H9 (cell line): ENCODE measurements at regions not wholly inside any gene's neighbourhood (a gene's known extent, or its start where the extent isn't known, plus 50 kb on each side); places are given as distances from the start of the nearest gene placed in this dataset.

Source experiments
- DNase-seq: peaks from one replicate; pipeline ENCODE4 v3.0.0-alpha.2; 2017
- H2AFZ ChIP-seq: one replicate; pipeline ENCODE4 v1.6.1; 2013; ENCODE audit warnings: mild to moderate bottlenecking, low read length, control low read depth, moderate library complexity
- H2AK5ac ChIP-seq: 2 replicates; pipeline ENCODE4 v1.6.1; 2013; ENCODE audit warnings: low read length, control low read depth, mixed read lengths; ENCODE audit not compliant: insufficient read length
- H2BK120ac ChIP-seq: one replicate; pipeline ENCODE4 v1.6.1; 2013; ENCODE audit warnings: low read depth, mild to moderate bottlenecking, low read length, control low read depth, inconsistent platforms; ENCODE audit not compliant: poor library complexity, severe bottlenecking
- H2BK12ac ChIP-seq: 2 replicates; pipeline ENCODE4 v1.6.1; 2013; ENCODE audit warnings: low read length, control low read depth, mixed read lengths, low read depth; ENCODE audit not compliant: insufficient read length
- H2BK15ac ChIP-seq: 2 replicates; pipeline ENCODE4 v1.6.1; 2013; ENCODE audit warnings: low read depth, low read length, control low read depth
- H2BK20ac ChIP-seq: one replicate; pipeline ENCODE4 v1.6.1; 2013; ENCODE audit warnings: low read depth, mild to moderate bottlenecking, low read length, control low read depth, inconsistent platforms; ENCODE audit not compliant: poor library complexity, severe bottlenecking
- H2BK5ac ChIP-seq: 2 replicates; pipeline ENCODE4 v1.6.1; 2013; ENCODE audit warnings: low read length, control low read depth, mixed read lengths; ENCODE audit not compliant: insufficient read length
- H3K14ac ChIP-seq: 2 replicates; pipeline ENCODE4 v1.6.1; 2013; ENCODE audit warnings: low read length, control low read depth; ENCODE audit not compliant: insufficient read depth
- H3K18ac ChIP-seq: 2 replicates; pipeline ENCODE4 v1.6.1; 2013; ENCODE audit warnings: low read depth, mild to moderate bottlenecking, mixed read lengths, low read length, control low read depth; ENCODE audit not compliant: insufficient read length
- H3K23ac ChIP-seq: 2 replicates; pipeline ENCODE4 v1.6.1; 2013; ENCODE audit warnings: low read length, control low read depth, mixed read lengths, low read depth; ENCODE audit not compliant: insufficient read length
- H3K23me2 ChIP-seq: 2 replicates; pipeline ENCODE4 v1.6.1; 2013; ENCODE audit warnings: low read depth, mild to moderate bottlenecking, mixed read lengths, low read length, control low read depth; ENCODE audit not compliant: insufficient read length, poor library complexity, severe bottlenecking
- H3K27ac ChIP-seq: 2 replicates; pipeline ENCODE4 v1.5.1; 2013; ENCODE audit warnings: low read length, control low read depth, mixed read lengths, low read depth; ENCODE audit not compliant: insufficient read length
- H3K27me3 ChIP-seq: 2 replicates; pipeline ENCODE4 v1.6.1; 2013; ENCODE audit warnings: low read length, control low read depth, inconsistent platforms; ENCODE audit not compliant: insufficient read depth
- H3K4ac ChIP-seq: 2 replicates; pipeline ENCODE4 v1.6.1; 2013; ENCODE audit warnings: low read depth, mild to moderate bottlenecking, control low read depth, inconsistent platforms, low read length, moderate library complexity
- H3K4me1 ChIP-seq: 2 replicates; pipeline ENCODE4 v1.6.1; 2013; ENCODE audit warnings: low read length, control low read depth, inconsistent platforms; ENCODE audit not compliant: insufficient read depth
- H3K4me2 ChIP-seq: 2 replicates; pipeline ENCODE4 v1.6.1; 2013; ENCODE audit warnings: low read length, control low read depth, mixed read lengths; ENCODE audit not compliant: insufficient read length, insufficient read depth
- H3K56ac ChIP-seq: 2 replicates; pipeline ENCODE4 v1.6.1; 2013; ENCODE audit warnings: low read depth, mild to moderate bottlenecking, mixed read lengths, low read length, control low read depth; ENCODE audit not compliant: insufficient read length
- H3K79me1 ChIP-seq: 2 replicates; pipeline ENCODE4 v1.6.1; 2013; ENCODE audit warnings: low read depth, mild to moderate bottlenecking, moderate library complexity, low read length, control low read depth, inconsistent platforms; ENCODE audit not compliant: insufficient read depth, poor library complexity, severe bottlenecking
- H3K79me2 ChIP-seq: 2 replicates; pipeline ENCODE4 v1.6.1; 2013; ENCODE audit warnings: low read length, control low read depth, inconsistent platforms; ENCODE audit not compliant: insufficient read depth
- H3K9ac ChIP-seq: 2 replicates; pipeline ENCODE4 v1.6.1; 2013; ENCODE audit warnings: low read length, control low read depth, mixed read lengths; ENCODE audit not compliant: insufficient read length; ENCODE audit errors: extremely low read depth
- H3K9me3 ChIP-seq: one replicate; pipeline ENCODE4 v1.6.1; 2013; ENCODE audit warnings: low read depth, low read length, inconsistent platforms; ENCODE audit not compliant: control insufficient read depth
- H3T11ph ChIP-seq: one replicate; pipeline ENCODE4 v1.6.1; 2013; ENCODE audit warnings: mild to moderate bottlenecking, low read length, control low read depth, inconsistent platforms
- H4K20me1 ChIP-seq: one replicate; pipeline ENCODE4 v1.6.1; 2013; ENCODE audit not compliant: control insufficient read depth, insufficient read length, insufficient read depth
- H4K5ac ChIP-seq: 2 replicates; pipeline ENCODE4 v1.6.1; 2013; ENCODE audit warnings: low read depth, mild to moderate bottlenecking, mixed read lengths, low read length, control low read depth; ENCODE audit not compliant: insufficient read length
- H4K8ac ChIP-seq: replicated peaks from 2 replicates; pipeline ENCODE4 v1.6.1; 2013; ENCODE audit warnings: low read length, control low read depth, mixed read lengths, low read depth; ENCODE audit not compliant: insufficient read length
- H4K91ac ChIP-seq: 2 replicates; pipeline ENCODE4 v1.6.1; 2013; ENCODE audit warnings: low read depth, mild to moderate bottlenecking, moderate library complexity, mixed read lengths, low read length, control low read depth; ENCODE audit not compliant: insufficient read length
- H3K27ac Mint-ChIP-seq, 3 experiments: 2 replicates in 2 of 3; 3 replicates in 1 of 3; pipeline ENCODE4 v1.8.0; 2020 to 2021; ENCODE audit warnings: mixed read lengths in 3 of 3, mild to moderate bottlenecking in 1 of 3, moderate library complexity in 1 of 3
- H3K27me3 Mint-ChIP-seq: 2 replicates; pipeline ENCODE4 v1.8.0; 2021; ENCODE audit warnings: low read depth, mild to moderate bottlenecking, moderate library complexity, mixed read lengths
- H3K36me3 Mint-ChIP-seq, 3 experiments: 2 replicates in 2 of 3; 3 replicates in 1 of 3; pipeline ENCODE4 v1.8.0; 2020 to 2021; ENCODE audit warnings: low read depth in 3 of 3, mixed read lengths in 3 of 3; ENCODE audit not compliant: insufficient read depth in 1 of 3
- H3K4me1 Mint-ChIP-seq, 2 experiments: 2 replicates each; pipeline ENCODE4 v1.8.0; 2020; ENCODE audit warnings: mixed read lengths in 2 of 2
- H3K4me3 Mint-ChIP-seq, 2 experiments: 2 replicates in 1 of 2; 3 replicates in 1 of 2; pipeline ENCODE4 v1.8.0; 2020 to 2021; ENCODE audit warnings: mild to moderate bottlenecking in 2 of 2, mixed read lengths in 2 of 2, moderate library complexity in 1 of 2
- H3K9me3 Mint-ChIP-seq, 2 experiments: 2 replicates in 1 of 2; 3 replicates in 1 of 2; pipeline ENCODE4 v1.8.0; 2020; ENCODE audit warnings: mild to moderate bottlenecking in 2 of 2, mixed read lengths in 2 of 2, moderate library complexity in 1 of 2
- CTCF ChIP-seq: fragments of 200-600 bp; sonication (generic); conservative IDR thresholded peaks from 3 replicates; pipeline ENCODE4 v1.8.0; 2021; ENCODE audit warnings: antibody characterized with exemption, mild to moderate bottlenecking
- WGBS: extraction: QIAGEN DNeasy Blood & Tissue Kit; methylation state at CpG from one replicate; pipeline ENCODE4 v1.1.7; 2013; ENCODE audit warnings: missing lambda C conversion rate, low lambda C conversion rate, mixed read lengths; ENCODE audit not compliant: insufficient read length; ENCODE audit errors: extremely low coverage; 5-methylcytosine and 5-hydroxymethylcytosine counted together

GRCh38 chr10:34936061-34936460 lies 121.0 kb upstream of the PARD3 start:
- no peak for TF ChIP-seq CTCF
- Histone ChIP-seq H3K14ac (no peak overlapping the region), H3K18ac (no peak overlapping the region), H3K79me2 (no peaks in the 10 kb centered on the region), H4K5ac (no peak overlapping the region), H3K23me2 (no peaks in the 10 kb centered on the region), H3K27me3 (no peaks in the 10 kb centered on the region), H4K20me1 (no peaks in the 10 kb centered on the region), H3K9me3 (no peaks in the 10 kb centered on the region), H2BK5ac (no peak overlapping the region), H2BK12ac (no peak overlapping the region), H2BK120ac (no peak overlapping the region), H3K9ac (no peak overlapping the region), H2AFZ (no peak overlapping the region), H3K4me2 (no peak overlapping the region), H3K23ac (no peak overlapping the region), H3K4me1 (no peaks in the 10 kb centered on the region; the same call in 1 of the 2 replicates), H2BK20ac (no peak overlapping the region), H3K27ac (no peak overlapping the region), H4K8ac (no peak overlapping the region), H3K79me1 (no peaks in the 10 kb centered on the region), H4K91ac (no peak overlapping the region), H2BK15ac (no peak overlapping the region), H3K56ac (no peak overlapping the region), H3K4ac (no peak overlapping the region), H3T11ph (no peak overlapping the region), H2AK5ac (no peak overlapping the region)
- no peaks in the 10 kb centered on the region for H3K9me3 Mint-ChIP-seq
- H3K27me3 Mint-ChIP-seq, result no peaks in the 10 kb centered on the region; the same call in 1 of the 2 replicates
- no peak overlapping the region for H3K27ac Mint-ChIP-seq
- no peak overlapping the region for H3K4me3 Mint-ChIP-seq
- peaks cover 0 to 2% (median 0%) of the 10 kb centered on the region in 3 experiments; a peak in 1 of 7 replicates for H3K36me3 Mint-ChIP-seq
- DNase-seq, result no peak
- peaks cover 20 to 31% of the 10 kb centered on the region in 2 experiments for H3K4me1 Mint-ChIP-seq
- WGBS, result no CpG with 5 or more reads among the region's 6 CpGs
